SU-DHL-6 (cell line): ENCODE measurements at regions not wholly inside any gene's neighbourhood (a gene's known extent, or its start where the extent isn't known, plus 50 kb on each side); places are given as distances from the start of the nearest gene placed in this dataset.

Experiments used
- H2AFZ ChIP-seq: fragments of 200-600 bp; sonication (generic); 2 replicates; pipeline ENCODE4 v1.6.1; 2014; ENCODE audit warnings: low read depth, mild to moderate bottlenecking, moderate library complexity, mixed read lengths, antibody characterized with exemption, low read length; ENCODE audit not compliant: severe bottlenecking
- H3F3A ChIP-seq: fragments of 200-600 bp; shearing (Covaris generic); 2 replicates; pipeline ENCODE4 v1.6.0; 2016; ENCODE audit warnings: antibody characterized with exemption, mild to moderate bottlenecking; ENCODE audit not compliant: insufficient read depth
- H3K27ac ChIP-seq: fragments of 200-600 bp; sonication (generic); 2 replicates; pipeline ENCODE4 v1.5.1; 2016; ENCODE audit warnings: low read depth, mild to moderate bottlenecking, low read length, moderate library complexity, mixed read lengths
- H3K27me3 ChIP-seq: fragments of 200-600 bp; sonication (generic), shearing (Covaris generic); 2 replicates; pipeline ENCODE4 v1.6.0; 2014; ENCODE audit warnings: mild to moderate bottlenecking, low read length
- H3K36me3 ChIP-seq: fragments of 200-600 bp; sonication (generic); 2 replicates; pipeline ENCODE4 v1.6.1; 2014; ENCODE audit warnings: mild to moderate bottlenecking, low read length, mixed read lengths
- H3K4me2 ChIP-seq: fragments of 300-600, 200-600 bp; shearing (Covaris generic), sonication (generic); 2 replicates; pipeline ENCODE4 v1.6.0; 2014; ENCODE audit warnings: low read length, low read depth, mild to moderate bottlenecking; ENCODE audit not compliant: poor library complexity, severe bottlenecking
- H3K4me3 ChIP-seq: fragments of 200-600 bp; sonication (generic); 2 replicates; pipeline ENCODE4 v1.5.1; 2014; ENCODE audit warnings: antibody characterized with exemption, low read length, mild to moderate bottlenecking, mixed read lengths; ENCODE audit not compliant: insufficient read depth, poor library complexity, severe bottlenecking
- H3K79me2 ChIP-seq: fragments of 200-600 bp; sonication (generic); 2 replicates; pipeline ENCODE4 v1.6.1; 2014; ENCODE audit warnings: mild to moderate bottlenecking, low read length, moderate library complexity; ENCODE audit not compliant: insufficient read depth
- H3K9ac ChIP-seq: fragments of 200-600 bp; sonication (generic); 2 replicates; pipeline ENCODE4 v1.7.0; 2014; ENCODE audit warnings: mild to moderate bottlenecking, low read length
- H3K9me2 ChIP-seq: fragments of 200-600 bp; sonication (generic); replicated peaks from 2 replicates; pipeline ENCODE4 v1.6.1; 2014; ENCODE audit warnings: low read length; ENCODE audit not compliant: insufficient read depth
- H3K9me3 ChIP-seq: fragments of 200-600 bp; sonication (generic); 2 replicates; pipeline ENCODE4 v1.6.1; 2014; ENCODE audit warnings: low read length, mixed read lengths; ENCODE audit not compliant: insufficient read depth
- H4K20me1 ChIP-seq: fragments of 200-600 bp; sonication (generic); 2 replicates; pipeline ENCODE4 v1.6.1; 2014; ENCODE audit warnings: low read depth, mild to moderate bottlenecking, antibody characterized with exemption, low read length, moderate library complexity, mixed read lengths
- CTCF ChIP-seq: fragments of 200-600 bp; sonication (generic); IDR thresholded peaks from one replicate; pipeline ENCODE4 v1.5.1; 2017; ENCODE audit warnings: antibody characterized with exemption, mild to moderate bottlenecking, low read length, moderate library complexity; ENCODE audit not compliant: insufficient read depth, poor library complexity, severe bottlenecking
- EZH2phosphoT487 ChIP-seq: fragments of 200-600 bp; sonication (generic), shearing (Covaris generic); conservative IDR thresholded peaks from 2 replicates; pipeline ENCODE4 v1.6.1; 2018; ENCODE audit warnings: mild to moderate bottlenecking, antibody characterized with exemption, low read length, moderate library complexity, mixed read lengths

- no peak overlapping the region for H2AFZ ChIP-seq
These were observed 164.1 kb upstream of the MRPS30 start for GRCh38 chr5:44644628-44645027.

GRCh38 chr5:44641820-44642219 is 166.9 kb upstream of the MRPS30 start:
- H3K79me2 ChIP-seq, result no peaks in the 10 kb centered on the region
- H3K4me3 ChIP-seq, result no peak overlapping the region
- no peaks in the 10 kb centered on the region for H3K36me3 ChIP-seq
- H3K9me2 ChIP-seq, result no peaks in the 10 kb centered on the region
- no peaks in the 10 kb centered on the region for H3K9me3 ChIP-seq
- H3K9ac ChIP-seq, result no peak overlapping the region
- no peaks in the 10 kb centered on the region for H3F3A ChIP-seq
- no peak for TF ChIP-seq CTCF
- no peak for TF ChIP-seq EZH2phosphoT487
- no peak overlapping the region for H2AFZ ChIP-seq
- no peaks in the 10 kb centered on the region for H4K20me1 ChIP-seq
- H3K27me3 ChIP-seq, result no peaks in the 10 kb centered on the region
- H3K27ac ChIP-seq, result no peak overlapping the region
- no peak overlapping the region for H3K4me2 ChIP-seq

More at GRCh38 chr5:44644628-44645027, 164.1 kb upstream of the MRPS30 start:
- Histone ChIP-seq H3K9me2 (no peaks in the 10 kb centered on the region), H3K79me2 (no peaks in the 10 kb centered on the region), H3K27ac (no peak overlapping the region), H3K4me2 (no peak overlapping the region), H3K27me3 (no peaks in the 10 kb centered on the region), H3K9ac (no peak overlapping the region), H3K36me3 (no peaks in the 10 kb centered on the region), H3K4me3 (no peak overlapping the region), H3F3A (no peaks in the 10 kb centered on the region), H3K9me3 (no peaks in the 10 kb centered on the region), H4K20me1 (no peaks in the 10 kb centered on the region)
- no peak for TF ChIP-seq CTCF
- no peak for TF ChIP-seq EZH2phosphoT487

GRCh38 chr5:44640945-44641456 is 167.7 kb upstream of the MRPS30 start:
- no peaks in the 10 kb centered on the region for H3F3A ChIP-seq
- no peak overlapping the region for H3K4me2 ChIP-seq
- H3K27me3 ChIP-seq, result no peaks in the 10 kb centered on the region
- H3K9me2 ChIP-seq, result no peaks in the 10 kb centered on the region
- no peak overlapping the region for H3K4me3 ChIP-seq
- H3K36me3 ChIP-seq, result no peaks in the 10 kb centered on the region
- TF ChIP-seq CTCF, result no peak
- TF ChIP-seq EZH2phosphoT487, result no peak
- no peak overlapping the region for H3K27ac ChIP-seq
- no peaks in the 10 kb centered on the region for H3K79me2 ChIP-seq
- H3K9me3 ChIP-seq, result no peaks in the 10 kb centered on the region
- no peak overlapping the region for H3K9ac ChIP-seq
- no peak overlapping the region for H2AFZ ChIP-seq
- H4K20me1 ChIP-seq, result no peaks in the 10 kb centered on the region
